Esophagus squamous epithelium (tissue), 4 donors: ENCODE measurements at regions not wholly inside any gene's neighbourhood (a gene's known extent, or its start where the extent isn't known, plus 50 kb on each side); places are given as distances from the start of the nearest gene placed in this dataset.
"Not testable (repeated sequence)": the region's sequence is repeated elsewhere in the genome, so short reads cannot be mapped to it uniquely, and the experiment has no call there.

Experiments
- CTCF ChIP-seq, 6 experiments: fragments of 450-650 bp in 4 of 6; fragments of 200-600 bp in 2 of 6; sonication (generic) in 2 of 6; IDR thresholded peaks; one replicate each; pipeline ENCODE4 v1.5.1; 2016 to 2019; ENCODE audit warnings: antibody characterized with exemption in 6 of 6, mild to moderate bottlenecking in 4 of 6, moderate library complexity in 4 of 6
- POLR2A ChIP-seq, 4 donors: fragments of 450-650 bp; IDR thresholded peaks; one replicate each; pipeline ENCODE4 v1.6.1; 2017; ENCODE audit warnings: antibody characterized with exemption in 4 of 4, mild to moderate bottlenecking in 4 of 4, moderate library complexity in 3 of 4

GRCh38 chr16:73398604-73399003 lies 350.7 kb upstream of the ZFHX3 start:
- not testable (repeated sequence) for TF ChIP-seq CTCF, POLR2A (IDR thresholded peaks at IDR 0.05)
